H1 (cell line): ENCODE measurements at regions not wholly inside any gene's neighbourhood (a gene's known extent, or its start where the extent isn't known, plus 50 kb on each side); places are given as distances from the start of the nearest gene placed in this dataset.

ENCODE experiments used
- CTCF ChIA-PET: fragments of 300-600 bp; sonication (Branson Sonifier 250); formaldehyde crosslinking; loops from one replicate; lab custom pipeline; 2021; ENCODE audit not compliant: partially characterized antibody; lab: Charles Lee
- POLR2A ChIA-PET: fragments of 300-600 bp; sonication (Branson Sonifier 250); formaldehyde crosslinking; loops from one replicate; lab custom pipeline; 2021; ENCODE audit warnings: inconsistent platforms; ENCODE audit not compliant: partially characterized antibody; lab: Charles Lee
- DNase-seq, 2 experiments: peaks; one replicate each; pipeline versions ENCODE4 v3.0.0 to v3.0.0-alpha.2; 2010 to 2022; ENCODE audit warnings: low spot score in 2 of 2, low read depth in 1 of 2, mixed read lengths in 1 of 2
- FAIRE-seq: peaks from 2 replicates; lab custom pipeline; 2011; peaks lifted over from hg19 to GRCh38; lab: Jason Lieb, UNC
- H2AFZ ChIP-seq: 2 replicates; pipeline ENCODE4 v1.8.1; 2012; ENCODE audit warnings: low read length, inconsistent platforms
- H2AK5ac ChIP-seq: 2 replicates; pipeline ENCODE4 v1.6.1; 2013; ENCODE audit warnings: low read depth, low read length
- H2BK120ac ChIP-seq: replicated peaks from 2 replicates; pipeline ENCODE3; 2013; ENCODE audit warnings: low read depth, low read length, inconsistent platforms
- H2BK12ac ChIP-seq: 2 replicates; pipeline ENCODE4 v1.6.1; 2013; ENCODE audit warnings: low read depth, low read length
- H2BK15ac ChIP-seq: 2 replicates; pipeline ENCODE4 v1.6.1; 2013; ENCODE audit warnings: low read length
- H2BK20ac ChIP-seq: 2 replicates; pipeline ENCODE4 v1.6.1; 2013; ENCODE audit warnings: low read length
- H2BK5ac ChIP-seq: 2 replicates; pipeline ENCODE4 v1.6.1; 2013; ENCODE audit warnings: low read depth, low read length
- H3K14ac ChIP-seq: 2 replicates; pipeline ENCODE4 v1.6.1; 2013; ENCODE audit warnings: inconsistent platforms; ENCODE audit not compliant: insufficient read length
- H3K18ac ChIP-seq: 2 replicates; pipeline ENCODE4 v1.6.1; 2013; ENCODE audit warnings: low read length; ENCODE audit errors: extremely low read depth
- H3K23ac ChIP-seq: 2 replicates; pipeline ENCODE4 v1.6.1; 2013; ENCODE audit warnings: inconsistent platforms; ENCODE audit not compliant: insufficient read length
- H3K23me2 ChIP-seq: 2 replicates; pipeline ENCODE4 v1.6.1; 2013; ENCODE audit warnings: low read depth, low read length
- H3K27ac ChIP-seq: 2 replicates; pipeline ENCODE4 v1.6.1; 2011; ENCODE audit warnings: low read depth, low read length, inconsistent platforms
- H3K27me3 ChIP-seq, 4 experiments: replicated peaks in 1 of 4; 1 replicate in 1 of 4; 2 replicates in 3 of 4; pipeline versions ENCODE4 v1.6.1 to v1.8.1; 2011 to 2013; ENCODE audit warnings: low read length in 3 of 4, mild to moderate bottlenecking in 3 of 4, inconsistent platforms in 2 of 4, mixed read lengths in 2 of 4, moderate library complexity in 1 of 4; ENCODE audit not compliant: control insufficient read depth in 3 of 4, insufficient read depth in 3 of 4; ENCODE audit errors: extremely low read depth in 1 of 4
- H3K36me3 ChIP-seq, 4 experiments: 2 replicates each; pipeline versions ENCODE4 v1.6.1 to v1.8.1; 2011 to 2013; ENCODE audit warnings: mild to moderate bottlenecking in 4 of 4, low read length in 3 of 4, moderate library complexity in 2 of 4, control low read depth in 1 of 4, inconsistent platforms in 1 of 4; ENCODE audit not compliant: insufficient read depth in 4 of 4, control insufficient read depth in 2 of 4
- H3K4ac ChIP-seq: replicated peaks from 2 replicates; pipeline ENCODE3; 2013; ENCODE audit warnings: low read length, low read depth, mixed read lengths, inconsistent platforms; ENCODE audit not compliant: insufficient read length
- H3K4me1 ChIP-seq, 4 experiments: replicated peaks in 1 of 4; 1 replicate in 1 of 4; 2 replicates in 3 of 4; pipeline versions ENCODE4 v1.6.1 to v1.8.1; 2011 to 2013; ENCODE audit warnings: low read length in 3 of 4, inconsistent platforms in 2 of 4, mixed read lengths in 1 of 4; ENCODE audit not compliant: insufficient read depth in 4 of 4, control insufficient read depth in 3 of 4
- H3K4me2 ChIP-seq, 2 experiments: 2 replicates each; pipeline versions ENCODE4 v1.6.1 to v1.8.1; 2011 to 2013; ENCODE audit warnings: low read depth in 2 of 2, low read length in 2 of 2, control low read depth in 1 of 2, inconsistent platforms in 1 of 2, mild to moderate bottlenecking in 1 of 2; ENCODE audit not compliant: insufficient read depth in 1 of 2
- H3K4me3 ChIP-seq, 4 experiments: fragments of 200-600, 300-600 bp in 1 of 4; sonication (generic), shearing (Covaris generic), sonication (Bioruptor Twin) in 1 of 4; 2 replicates each; pipeline versions ENCODE4 v1.5.1 to v1.8.1; 2011 to 2016; ENCODE audit warnings: low read length in 4 of 4, low read depth in 3 of 4, control low read depth in 2 of 4, inconsistent platforms in 2 of 4, mild to moderate bottlenecking in 2 of 4, mixed read lengths in 1 of 4, moderate library complexity in 1 of 4; ENCODE audit not compliant: insufficient read depth in 2 of 4; ENCODE audit errors: extremely low read depth in 1 of 4
- H3K56ac ChIP-seq: replicated peaks from 2 replicates; pipeline ENCODE3; 2013; ENCODE audit warnings: low read depth, mild to moderate bottlenecking, mixed read lengths, low read length, inconsistent platforms; ENCODE audit not compliant: insufficient read length
- H3K79me1 ChIP-seq: 2 replicates; pipeline ENCODE4 v1.6.1; 2013; ENCODE audit warnings: low read depth, low read length, control low read depth
- H3K79me2 ChIP-seq, 2 experiments: 2 replicates each; pipeline versions ENCODE4 v1.6.1 to v1.8.1; 2012 to 2013; ENCODE audit warnings: low read length in 2 of 2, mild to moderate bottlenecking in 2 of 2, inconsistent platforms in 1 of 2; ENCODE audit not compliant: insufficient read depth in 2 of 2, control insufficient read depth in 1 of 2
- H3K9ac ChIP-seq, 4 experiments: replicated peaks in 1 of 4; 1 replicate in 1 of 4; 2 replicates in 3 of 4; pipeline versions ENCODE4 v1.6.1 to v1.8.1; 2011 to 2013; ENCODE audit warnings: low read depth in 3 of 4, low read length in 3 of 4, control low read depth in 2 of 4, mild to moderate bottlenecking in 2 of 4, moderate library complexity in 2 of 4, inconsistent platforms in 1 of 4; ENCODE audit errors: extremely low read depth in 1 of 4
- H3K9me3 ChIP-seq, 2 experiments: 2 replicates each; pipeline versions ENCODE4 v1.6.1 to v1.8.1; 2012 to 2013; ENCODE audit warnings: mild to moderate bottlenecking in 2 of 2, moderate library complexity in 2 of 2, control low read depth in 1 of 2, inconsistent platforms in 1 of 2, low read depth in 1 of 2, low read length in 1 of 2, mixed read lengths in 1 of 2; ENCODE audit not compliant: insufficient read depth in 2 of 2
- H4K20me1 ChIP-seq, 2 experiments: replicated peaks in 1 of 2; 2 replicates each; pipeline versions ENCODE3 to v1.8.1; 2011 to 2013; ENCODE audit warnings: inconsistent platforms in 2 of 2, low read length in 2 of 2, mild to moderate bottlenecking in 1 of 2; ENCODE audit not compliant: insufficient read depth in 2 of 2, control insufficient read depth in 1 of 2
- H4K5ac ChIP-seq: 2 replicates; pipeline ENCODE4 v1.6.1; 2013; ENCODE audit warnings: low read length, low read depth, mixed read lengths, inconsistent platforms; ENCODE audit not compliant: insufficient read length
- H4K8ac ChIP-seq: 2 replicates; pipeline ENCODE4 v1.8.0; 2013; ENCODE audit warnings: mild to moderate bottlenecking, moderate library complexity, low read length, inconsistent platforms; ENCODE audit not compliant: insufficient read depth; ENCODE audit errors: extremely low read depth
- H4K91ac ChIP-seq: replicated peaks from 2 replicates; pipeline ENCODE3; 2013; ENCODE audit warnings: low read length, mixed read lengths, inconsistent platforms; ENCODE audit not compliant: insufficient read length
- ATF3 ChIP-seq: IDR thresholded peaks from 2 replicates; pipeline ENCODE4 v1.6.1; 2011; ENCODE audit warnings: low read depth, mild to moderate bottlenecking, low read length; ENCODE audit not compliant: insufficient read depth
- CTBP2 ChIP-seq: IDR thresholded peaks from 2 replicates; pipeline ENCODE4 v1.7.0; 2011; ENCODE audit warnings: borderline replicate concordance, mild to moderate bottlenecking, moderate library complexity, mixed read lengths, low read length; ENCODE audit not compliant: insufficient read depth, insufficient read length
- EGR1 ChIP-seq: IDR thresholded peaks from 2 replicates; pipeline ENCODE4 v1.6.1; 2011; ENCODE audit warnings: low read depth, low read length, borderline replicate concordance
- JUN ChIP-seq: IDR thresholded peaks from 2 replicates; pipeline ENCODE4 v1.6.1; 2011; ENCODE audit warnings: low read depth, mild to moderate bottlenecking, improper control_type of control experiment, low read length
- KDM4A ChIP-seq: IDR thresholded peaks from one replicate; pipeline ENCODE4 v1.7.1; 2012; ENCODE audit warnings: low read depth, mild to moderate bottlenecking, moderate library complexity, low read length, inconsistent platforms; ENCODE audit not compliant: severe bottlenecking
- POLR2A ChIP-seq, 2 experiments: IDR thresholded peaks; 1 replicate in 1 of 2; 2 replicates in 1 of 2; pipeline ENCODE4 v1.6.1; 2011; ENCODE audit warnings: low read depth in 2 of 2, low read length in 2 of 2, mild to moderate bottlenecking in 2 of 2; ENCODE audit errors: control extremely low read depth in 1 of 2
- RNF2 ChIP-seq: fragments of 200-900, 300-1000 bp; sonication (generic); IDR thresholded peaks from 2 replicates; pipeline ENCODE4 v1.7.1; 2016; ENCODE audit warnings: borderline replicate concordance, low read depth, mild to moderate bottlenecking, antibody characterized with exemption, low read length; ENCODE audit not compliant: poor library complexity, severe bottlenecking; ENCODE audit errors: missing control alignments
- SIX5 ChIP-seq: IDR thresholded peaks from 2 replicates; pipeline ENCODE4 v1.6.1; 2011; ENCODE audit warnings: mild to moderate bottlenecking, low read depth, low read length
- SP4 ChIP-seq: IDR thresholded peaks from 2 replicates; pipeline ENCODE4 v1.6.1; 2012; ENCODE audit warnings: low read length, inconsistent platforms
- WGBS, 2 experiments: shearing (Covaris generic) in 1 of 2; methylation state at CpG; one replicate each; pipeline versions ENCODE4 v1.1.6 to v1.1.7; 2013 to 2015; ENCODE audit warnings: low lambda C conversion rate in 2 of 2, mixed read lengths in 2 of 2, inconsistent platforms in 1 of 2, low coverage in 1 of 2, missing lambda C conversion rate in 1 of 2; ENCODE audit not compliant: insufficient replicate concordance in 2 of 2, insufficient coverage in 1 of 2, insufficient read length in 1 of 2; ENCODE audit errors: extremely low coverage in 1 of 2, missing lambda C conversion rate in 1 of 2; 5-methylcytosine and 5-hydroxymethylcytosine counted together

- no peaks in the 10 kb centered on the region for H3K79me1 ChIP-seq
- TF ChIP-seq ATF3 (no peak), JUN (no peak), EGR1 (no peak), SP4 (no peak), SIX5 (no peak), RNF2 (no peak), KDM4A (no peak), CTBP2 (no peak), POLR2A (IDR thresholded peaks at IDR 0.05; ENCODE audit: control extremely low read depth in 1 of 2, low read depth in 2 of 2, low read length in 2 of 2) (no peak)
- H2BK20ac ChIP-seq, result no peak overlapping the region
- no peak overlapping the region for H2BK5ac ChIP-seq
- no peaks in the 10 kb centered on the region for H3K23me2 ChIP-seq
- no peak overlapping the region for H2BK12ac ChIP-seq
- no peak overlapping the region for H4K5ac ChIP-seq
- H3K18ac ChIP-seq, result no peak overlapping the region
- no peak overlapping the region for H2AK5ac ChIP-seq
- no peak overlapping the region for H3K4me2 ChIP-seq
- H3K56ac ChIP-seq, result no peak overlapping the region
- H3K9me3 ChIP-seq, result no peaks in the 10 kb centered on the region
- H3K4me3 ChIP-seq, result no peak overlapping the region
- WGBS, 2 experiments, result 97% methylated on average over 1 of the region's 1 CpG; no CpG with 5 or more reads in 1 of the 2 experiments
- no peak overlapping the region for H3K4ac ChIP-seq
- H2AFZ ChIP-seq, result 0 out of 2 replicates have a peak overlapping the region, but pooled peaks have one; percentile 51
- CTCF ChIA-PET, result no interaction called here
- POLR2A ChIA-PET, result no interaction called here
- no peak overlapping the region for H3K23ac ChIP-seq
- no peaks in the 10 kb centered on the region for H3K4me1 ChIP-seq
- H3K14ac ChIP-seq, result no peak overlapping the region
- no peak overlapping the region for H4K91ac ChIP-seq
- H3K27ac ChIP-seq, result no peak overlapping the region
- no peak overlapping the region for H3K9ac ChIP-seq
- no peaks in the 10 kb centered on the region for H4K20me1 ChIP-seq
- H3K27me3 ChIP-seq, result no peaks in the 10 kb centered on the region
- no peaks in the 10 kb centered on the region for H3K79me2 ChIP-seq
- DNase-seq (no peak), FAIRE-seq (no peak)
- no peak overlapping the region for H2BK15ac ChIP-seq
- H2BK120ac ChIP-seq, result no peak overlapping the region
- H3K36me3 ChIP-seq, result no peaks in the 10 kb centered on the region
- H4K8ac ChIP-seq, result no peak overlapping the region
These were observed 1192.4 kb upstream of the CITED2 start for GRCh38 chr6:140566781-140567277.
